Small intestine (tissue), 7 donors: ENCODE measurements at regions not wholly inside any gene's neighbourhood (a gene's known extent, or its start where the extent isn't known, plus 50 kb on each side); places are given as distances from the start of the nearest gene placed in this dataset.

Experiments
- DNase-seq, 2 donors: peaks; one replicate each; pipeline versions ENCODE4 v3.0.0 to v3.0.0-alpha.2; 2013
- FAIRE-seq: peaks from 2 replicates; lab custom pipeline; 2012; peaks lifted over from hg19 to GRCh38; lab: Jason Lieb, UNC
- H3K27ac ChIP-seq, 3 donors: one replicate each; pipeline ENCODE4 v1.5.1; 2013; ENCODE audit warnings: low read length in 2 of 3, mild to moderate bottlenecking in 2 of 3, control low read depth in 1 of 3, inconsistent platforms in 1 of 3, low read depth in 1 of 3, moderate library complexity in 1 of 3
- H3K27me3 ChIP-seq, 3 donors: one replicate each; pipeline ENCODE4 v1.6.1; 2013; ENCODE audit warnings: low read length in 3 of 3, inconsistent platforms in 1 of 3; ENCODE audit not compliant: control insufficient read depth in 3 of 3, insufficient read depth in 3 of 3
- H3K36me3 ChIP-seq, 3 donors: one replicate each; pipeline ENCODE4 v1.6.1; 2013; ENCODE audit warnings: low read length in 3 of 3, inconsistent platforms in 1 of 3, low read depth in 1 of 3, mild to moderate bottlenecking in 1 of 3, moderate library complexity in 1 of 3; ENCODE audit not compliant: control insufficient read depth in 3 of 3, insufficient read depth in 2 of 3
- H3K4me1 ChIP-seq, 3 donors: one replicate each; pipeline ENCODE4 v1.6.1; 2013; ENCODE audit warnings: low read length in 2 of 3, inconsistent platforms in 1 of 3, low read depth in 1 of 3, mild to moderate bottlenecking in 1 of 3, moderate library complexity in 1 of 3; ENCODE audit not compliant: control insufficient read depth in 3 of 3, insufficient read depth in 2 of 3
- H3K4me3 ChIP-seq, 3 donors: one replicate each; pipeline ENCODE4 v1.5.1; 2013; ENCODE audit warnings: low read length in 3 of 3, control low read depth in 1 of 3, inconsistent platforms in 1 of 3, low read depth in 1 of 3, mild to moderate bottlenecking in 1 of 3, moderate library complexity in 1 of 3
- H3K9me3 ChIP-seq, 2 donors: one replicate each; pipeline ENCODE4 v1.6.1; 2013; ENCODE audit warnings: low read depth in 1 of 2, low read length in 1 of 2; ENCODE audit not compliant: control insufficient read depth in 2 of 2, insufficient read depth in 1 of 2
- WGBS, 3 donors: extraction: QIAGEN DNeasy Blood & Tissue Kit; methylation state at CpG; one replicate each; pipeline ENCODE4 v1.1.7; 2013; 5-methylcytosine and 5-hydroxymethylcytosine counted together
- donor health status: healthy with polysubstance abuse.
- donor health status: control.
- donor health status: control.
- donor health status: Bipolar disorder and iron deficiency.
- donor health status: healthy.

GRCh38 chr9:129473523-129474244, 147.2 kb downstream of the C9orf50 start:
- Histone ChIP-seq H3K4me1 (peaks cover 0 to 12% (median 0%) of the 10 kb centered on the region in 3 donors), H3K27me3 (no peaks in the 10 kb centered on the region), H3K4me3 (no peak overlapping the region), H3K36me3 (no peaks in the 10 kb centered on the region), H3K9me3 (peaks cover 1 to 14% of the 10 kb centered on the region in 2 donors), H3K27ac (no peak overlapping the region)
- DNase-seq (no peak), FAIRE-seq (no peak)
- WGBS, 3 donors: 64 to 73% (median 67%) methylated on average over 15 of the region's 15 CpGs

- peaks cover 0 to 10% (median 0%) of the 10 kb centered on the region in 3 donors for H3K4me1 ChIP-seq
- no peaks in the 10 kb centered on the region for H3K27me3 ChIP-seq
- FAIRE-seq (no peak), DNase-seq (no peak)
- no peaks in the 10 kb centered on the region for H3K36me3 ChIP-seq
- 64 to 92% (median 64%) methylated on average over 6 of the region's 6 CpGs for WGBS, 3 donors
- H3K27ac ChIP-seq: no peak overlapping the region
- peaks cover 1 to 14% of the 10 kb centered on the region in 2 donors for H3K9me3 ChIP-seq
- no peak overlapping the region for H3K4me3 ChIP-seq
Measured at GRCh38 chr9:129472651-129473102, 148.2 kb downstream of the C9orf50 start.

- H3K27me3 ChIP-seq: no peaks in the 10 kb centered on the region
- H3K4me3 ChIP-seq: no peak overlapping the region
- FAIRE-seq (no peak), DNase-seq (no peak)
- WGBS, 3 donors: 85 to 88% (median 86%) methylated on average over 4 to 5 of the region's 5 CpGs
- H3K27ac ChIP-seq: no peak overlapping the region
- no peaks in the 10 kb centered on the region for H3K36me3 ChIP-seq
- peaks cover 1 to 14% of the 10 kb centered on the region in 2 donors for H3K9me3 ChIP-seq
- peaks cover 0 to 7% (median 0%) of the 10 kb centered on the region in 3 donors for H3K4me1 ChIP-seq
Measured at GRCh38 chr9:129471201-129472019, 149.5 kb downstream of the C9orf50 start.

- FAIRE-seq: no peak
- 85 to 89% (median 88%) methylated on average over 6 of the region's 6 CpGs for WGBS, 3 donors
- Histone ChIP-seq H3K9me3 (peaks cover 0 to 8% of the 10 kb centered on the region in 2 donors), H3K27me3 (no peaks in the 10 kb centered on the region), H3K4me3 (no peak overlapping the region), H3K27ac (no peak overlapping the region), H3K36me3 (no peaks in the 10 kb centered on the region), H3K4me1 (peaks cover 0 to 14% (median 0%) of the 10 kb centered on the region in 3 donors)
- DNase-seq: no peak
Measured at GRCh38 chr9:129469988-129470316, 150.9 kb downstream of the C9orf50 start.

GRCh38 chr9:129469188-129469987, 151.5 kb downstream of the C9orf50 start:
- no peak overlapping the region for H3K4me3 ChIP-seq
- H3K9me3 ChIP-seq: peaks cover 0 to 2% of the 10 kb centered on the region in 2 donors
- H3K36me3 ChIP-seq: no peaks in the 10 kb centered on the region
- peaks cover 0 to 18% (median 0%) of the 10 kb centered on the region in 3 donors for H3K4me1 ChIP-seq
- no peak for DNase-seq
- FAIRE-seq: no peak
- WGBS, 3 donors: 79 to 83% (median 80%) methylated on average over 20 of the region's 20 CpGs
- no peaks in the 10 kb centered on the region for H3K27me3 ChIP-seq
- H3K27ac ChIP-seq: no peak overlapping the region

- no peak for DNase-seq
- Histone ChIP-seq H3K4me1 (peaks cover 0 to 18% (median 0%) of the 10 kb centered on the region in 3 donors), H3K4me3 (no peak overlapping the region), H3K27ac (no peak overlapping the region), H3K36me3 (no peaks in the 10 kb centered on the region), H3K9me3 (no peaks in the 10 kb centered on the region), H3K27me3 (no peaks in the 10 kb centered on the region)
- FAIRE-seq: no peak
- WGBS, 3 donors: 86 to 91% (median 90%) methylated on average over 17 to 19 of the region's 19 CpGs
Measured at GRCh38 chr9:129467739-129468666, 152.9 kb downstream of the C9orf50 start.

- no peaks in the 10 kb centered on the region for H3K36me3 ChIP-seq
- no peaks in the 10 kb centered on the region for H3K27me3 ChIP-seq
- DNase-seq (no peak), FAIRE-seq (no peak)
- 51 to 74% (median 53%) methylated on average over 7 to 10 of the region's 10 CpGs for WGBS, 3 donors
- no peaks in the 10 kb centered on the region for H3K9me3 ChIP-seq
- no peak overlapping the region for H3K27ac ChIP-seq
- H3K4me1 ChIP-seq: peaks cover 0 to 18% (median 0%) of the 10 kb centered on the region in 3 donors
- H3K4me3 ChIP-seq: no peak overlapping the region
Measured at GRCh38 chr9:129467004-129467588, 153.8 kb downstream of the C9orf50 start.
